Gastrocnemius medialis (tissue), 4 donors: ENCODE measurements at regions not wholly inside any gene's neighbourhood (a gene's known extent, or its start where the extent isn't known, plus 50 kb on each side); places are given as distances from the start of the nearest gene placed in this dataset.
"Not testable (repeated sequence)": the region's sequence is repeated elsewhere in the genome, so short reads cannot be mapped to it uniquely, and the experiment has no call there.

Experiments
- ATAC-seq, 2 donors: fragments of 150-250 bp; one replicate each; pipeline ENCODE4 v1.9.1; 2016
- DNase-seq, 2 donors: peaks; one replicate each; pipeline ENCODE4 v3.0.0-alpha.2; 2019
- H3K27ac ChIP-seq, 4 donors: fragments of 200-600 bp; sonication (generic); 1 replicate in 1 of 4; 2 replicates in 3 of 4; pipeline ENCODE4 v1.5.1; 2016 to 2018; ENCODE audit warnings: mild to moderate bottlenecking in 2 of 4, moderate library complexity in 1 of 4
- H3K27me3 ChIP-seq, 3 donors: fragments of 200-600 bp; sonication (generic) in 2 of 3; 1 replicate in 1 of 3; 2 replicates in 2 of 3; pipeline versions ENCODE4 v1.5.1 to v1.6.0; 2016 to 2019; ENCODE audit warnings: mild to moderate bottlenecking in 1 of 3, moderate library complexity in 1 of 3
- H3K36me3 ChIP-seq, 2 donors: fragments of 200-600 bp; sonication (generic) in 1 of 2; one replicate each; pipeline ENCODE4 v1.5.1; 2017 to 2018
- H3K4me1 ChIP-seq, 2 donors: fragments of 200-600 bp; sonication (generic) in 1 of 2; one replicate each; pipeline ENCODE4 v1.5.1; 2016 to 2017; ENCODE audit warnings: mild to moderate bottlenecking in 2 of 2
- H3K4me3 ChIP-seq, 4 donors: fragments of 200-600 bp; sonication (generic) in 3 of 4; 1 replicate in 1 of 4; 2 replicates in 3 of 4; pipeline ENCODE4 v1.5.1; 2016 to 2019; ENCODE audit warnings: mild to moderate bottlenecking in 2 of 4
- H3K9me3 ChIP-seq, 3 donors: fragments of 200-600 bp; sonication (generic) in 2 of 3; 1 replicate in 1 of 3; 2 replicates in 2 of 3; pipeline ENCODE4 v1.5.1; 2016 to 2019
- POLR2A ChIP-seq, 2 donors: fragments of 450-650 bp; IDR thresholded peaks; one replicate each; pipeline ENCODE4 v1.6.1; 2017; ENCODE audit warnings: antibody characterized with exemption in 2 of 2, mild to moderate bottlenecking in 2 of 2, moderate library complexity in 2 of 2
- in situ Hi-C, 4 donors: fragments of 200-750 bp; cut with MboI; loops; one replicate each; pipeline versions ENCODE4 v1.15.0 to v1.8.0; 2017; ENCODE audit warnings: low sequenced_read_pairs in 4 of 4
- intact Hi-C: fragments of 100-400 bp; cut with DNase I; formaldehyde crosslinking; loops from one replicate; pipeline ENCODE4 v1.15.1; 2023; ENCODE audit warnings: low total_unique reads
- TF ChIP-seq, protein P1 (sequence below), 5 experiments: fragments of 450-650 bp in 3 of 5; fragments of 200-600 bp in 2 of 5; sonication (generic) in 2 of 5; IDR thresholded peaks in 4 of 5; conservative IDR thresholded peaks in 1 of 5; 1 replicate in 4 of 5; 2 replicates in 1 of 5; pipeline ENCODE4 v1.5.1; 2016 to 2019; ENCODE audit warnings: antibody characterized with exemption in 5 of 5, mild to moderate bottlenecking in 3 of 5, moderate library complexity in 3 of 5

GRCh38 chr10:128577958-128578750 lies 451.9 kb upstream of the MKI67 start:
- ATAC-seq (no peak), DNase-seq (no peak)
- TF ChIP-seq POLR2A (IDR thresholded peaks at IDR 0.05), result no peak
- TF ChIP-seq, protein P1, sequence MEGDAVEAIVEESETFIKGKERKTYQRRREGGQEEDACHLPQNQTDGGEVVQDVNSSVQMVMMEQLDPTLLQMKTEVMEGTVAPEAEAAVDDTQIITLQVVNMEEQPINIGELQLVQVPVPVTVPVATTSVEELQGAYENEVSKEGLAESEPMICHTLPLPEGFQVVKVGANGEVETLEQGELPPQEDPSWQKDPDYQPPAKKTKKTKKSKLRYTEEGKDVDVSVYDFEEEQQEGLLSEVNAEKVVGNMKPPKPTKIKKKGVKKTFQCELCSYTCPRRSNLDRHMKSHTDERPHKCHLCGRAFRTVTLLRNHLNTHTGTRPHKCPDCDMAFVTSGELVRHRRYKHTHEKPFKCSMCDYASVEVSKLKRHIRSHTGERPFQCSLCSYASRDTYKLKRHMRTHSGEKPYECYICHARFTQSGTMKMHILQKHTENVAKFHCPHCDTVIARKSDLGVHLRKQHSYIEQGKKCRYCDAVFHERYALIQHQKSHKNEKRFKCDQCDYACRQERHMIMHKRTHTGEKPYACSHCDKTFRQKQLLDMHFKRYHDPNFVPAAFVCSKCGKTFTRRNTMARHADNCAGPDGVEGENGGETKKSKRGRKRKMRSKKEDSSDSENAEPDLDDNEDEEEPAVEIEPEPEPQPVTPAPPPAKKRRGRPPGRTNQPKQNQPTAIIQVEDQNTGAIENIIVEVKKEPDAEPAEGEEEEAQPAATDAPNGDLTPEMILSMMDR (IDR thresholded peaks at IDR 0.05 in 4 of 5, conservative IDR thresholded peaks at IDR 0.05 in 1 of 5), result no peak
- Histone ChIP-seq H3K9me3 (no peaks in the 10 kb centered on the region), H3K27ac (no peak overlapping the region), H3K4me1 (no peaks in the 10 kb centered on the region), H3K27me3 (peaks cover 0 to 5% (median 0%) of the 10 kb centered on the region in 3 donors), H3K36me3 (no peaks in the 10 kb centered on the region), H3K4me3 (no peak overlapping the region)
- in situ Hi-C loops (no loop called here), intact Hi-C loops (no loop called here)

GRCh38 chr10:128578766-128579165 lies 452.5 kb upstream of the MKI67 start:
- no peaks in the 10 kb centered on the region for H3K9me3 ChIP-seq
- no peaks in the 10 kb centered on the region for H3K36me3 ChIP-seq
- no peak overlapping the region for H3K4me3 ChIP-seq
- intact Hi-C loops, result no loop called here
- TF ChIP-seq, protein P1 (IDR thresholded peaks at IDR 0.05 in 4 of 5, conservative IDR thresholded peaks at IDR 0.05 in 1 of 5), result no peak
- no peak for TF ChIP-seq POLR2A (IDR thresholded peaks at IDR 0.05)
- no peak for ATAC-seq
- no peak overlapping the region for H3K27ac ChIP-seq
- in situ Hi-C loops, result no loop called here
- no peaks in the 10 kb centered on the region for H3K4me1 ChIP-seq
- peaks cover 0 to 3% (median 0%) of the 10 kb centered on the region in 3 donors for H3K27me3 ChIP-seq
- DNase-seq, result no peak

GRCh38 chr10:128579280-128579865 lies 453.1 kb upstream of the MKI67 start:
- Histone ChIP-seq H3K4me1 (no peaks in the 10 kb centered on the region), H3K4me3 (no peak overlapping the region), H3K36me3 (no peaks in the 10 kb centered on the region), H3K27me3 (no peaks in the 10 kb centered on the region), H3K27ac (no peak overlapping the region), H3K9me3 (no peaks in the 10 kb centered on the region)
- DNase-seq (no peak), ATAC-seq (no peak)
- no peak for TF ChIP-seq POLR2A (IDR thresholded peaks at IDR 0.05)
- TF ChIP-seq, protein P1 (IDR thresholded peaks at IDR 0.05 in 4 of 5, conservative IDR thresholded peaks at IDR 0.05 in 1 of 5), result no peak
- intact Hi-C loops, result no loop called here
- in situ Hi-C loops, result no loop called here

GRCh38 chr10:128579901-128580300 lies 453.7 kb upstream of the MKI67 start:
- Histone ChIP-seq H3K27ac (no peak overlapping the region), H3K36me3 (no peaks in the 10 kb centered on the region), H3K27me3 (no peaks in the 10 kb centered on the region), H3K4me3 (no peak overlapping the region), H3K4me1 (no peaks in the 10 kb centered on the region), H3K9me3 (no peaks in the 10 kb centered on the region)
- in situ Hi-C loops (no loop called here), intact Hi-C loops (no loop called here)
- ATAC-seq, result no peak
- TF ChIP-seq POLR2A (IDR thresholded peaks at IDR 0.05), result no peak
- TF ChIP-seq, protein P1 (IDR thresholded peaks at IDR 0.05 in 4 of 5, conservative IDR thresholded peaks at IDR 0.05 in 1 of 5), result no peak
- no peak for DNase-seq

DNA sequence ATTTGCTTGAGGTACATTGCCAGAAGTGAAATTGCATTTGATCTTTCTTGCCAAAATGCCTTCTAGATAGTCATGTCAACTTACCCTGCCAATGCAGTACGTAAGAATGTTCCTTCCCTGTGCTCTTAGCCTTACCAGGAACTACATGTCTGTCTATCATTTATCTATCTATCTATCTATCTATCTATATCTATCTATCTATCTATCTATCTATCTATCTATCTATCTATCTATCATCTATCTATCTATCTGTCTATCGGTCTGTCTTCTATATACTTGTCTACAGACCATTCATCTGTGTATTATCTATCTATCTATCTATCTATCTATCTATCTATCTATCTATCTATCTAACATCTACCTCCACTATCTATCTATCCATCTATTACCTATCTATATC lies 456.9 kb upstream of the MKI67 start:
- ATAC-seq, intact Hi-C loops, H3K4me1 ChIP-seq, H3K9me3 ChIP-seq, H3K36me3 ChIP-seq, in situ Hi-C loops, DNase-seq, H3K4me3 ChIP-seq, H3K27ac ChIP-seq, H3K27me3 ChIP-seq: not testable (repeated sequence)

DNA sequence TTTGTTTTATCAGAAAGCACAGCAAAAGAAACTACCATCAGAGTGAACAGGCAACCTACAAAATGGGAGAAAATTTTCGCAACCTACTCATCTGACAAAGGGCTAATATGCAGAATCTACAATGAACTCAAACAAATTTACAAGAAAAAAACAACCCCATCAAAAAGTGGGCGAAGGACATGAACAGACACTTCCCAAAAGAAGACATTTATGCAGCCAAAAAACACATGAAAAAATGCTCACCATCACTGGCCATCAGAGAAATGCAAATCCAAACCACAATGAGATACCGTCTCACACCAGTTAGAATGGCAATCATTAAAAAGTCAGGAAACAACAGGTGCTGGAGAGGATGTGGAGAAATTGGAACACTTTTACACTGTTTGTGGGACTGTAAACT lies 460.4 kb upstream of the MKI67 start:
- H3K27ac ChIP-seq, in situ Hi-C loops, H3K36me3 ChIP-seq, H3K9me3 ChIP-seq, DNase-seq, intact Hi-C loops, H3K27me3 ChIP-seq, ATAC-seq, H3K4me1 ChIP-seq, H3K4me3 ChIP-seq: not testable (repeated sequence)
